GM11168 (cell line): ENCODE measurements at regions not wholly inside any gene's neighbourhood (a gene's known extent, or its start where the extent isn't known, plus 50 kb on each side); places are given as distances from the start of the nearest gene placed in this dataset.
"Not testable (repeated sequence)": the region's sequence is repeated elsewhere in the genome, so short reads cannot be mapped to it uniquely, and the experiment has no call there.

ENCODE experiments used
- in situ Hi-C: fragments of 300-500 bp; cut with MboI; formaldehyde crosslinking; loops from one replicate; pipeline ENCODE4 v1.12.0; 2022; ENCODE audit warnings: low sequenced_read_pairs; ENCODE audit not compliant: unreplicated experiment

DNA sequence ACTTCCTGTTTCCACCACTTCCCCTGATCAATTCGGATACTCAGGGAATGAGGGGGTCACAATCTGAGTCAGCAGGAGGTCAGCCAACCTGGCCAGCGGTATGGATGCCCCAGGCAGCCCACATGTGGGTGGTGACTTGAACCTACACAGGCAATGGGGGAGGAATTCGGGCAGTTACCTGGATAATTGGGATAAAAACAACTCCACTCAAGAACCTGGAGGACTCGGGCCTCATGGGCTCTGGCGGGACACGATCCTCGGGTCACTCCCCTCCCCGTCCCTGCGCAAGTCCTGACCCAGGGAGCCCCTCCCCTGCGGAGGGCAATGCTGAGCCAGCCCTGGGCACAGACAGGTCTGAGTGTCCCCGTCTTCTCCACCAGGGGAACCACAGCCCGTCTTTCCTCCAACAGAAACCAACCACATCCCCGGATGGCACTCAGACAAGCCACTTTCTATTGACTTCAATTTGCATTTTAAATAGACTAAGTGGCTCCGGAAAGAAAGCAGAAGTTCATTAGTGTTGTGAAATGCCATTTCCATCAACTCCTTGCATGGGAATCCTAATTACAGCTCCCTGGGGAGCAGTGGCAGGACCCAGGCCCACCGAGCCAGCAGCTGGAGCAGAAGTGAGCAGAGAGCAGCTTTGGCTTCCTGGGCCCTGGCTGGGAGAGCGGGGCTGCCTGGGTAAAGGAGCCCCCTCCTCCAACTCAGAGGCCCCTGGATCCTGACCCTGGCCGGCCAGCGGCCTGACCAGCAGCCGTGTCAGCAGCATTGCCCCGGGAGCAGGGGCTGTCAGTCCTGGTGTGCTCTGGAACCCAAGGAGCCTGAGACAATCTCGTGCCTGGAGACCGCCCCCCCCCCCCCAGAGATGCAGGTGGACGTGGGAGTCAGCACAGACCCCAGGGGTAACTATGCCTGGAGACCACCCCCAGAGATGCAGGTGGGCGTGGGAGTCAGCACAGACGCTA lies 374.1 kb downstream of the ADGRD1 start:
- in situ Hi-C loops: no loop called here

DNA sequence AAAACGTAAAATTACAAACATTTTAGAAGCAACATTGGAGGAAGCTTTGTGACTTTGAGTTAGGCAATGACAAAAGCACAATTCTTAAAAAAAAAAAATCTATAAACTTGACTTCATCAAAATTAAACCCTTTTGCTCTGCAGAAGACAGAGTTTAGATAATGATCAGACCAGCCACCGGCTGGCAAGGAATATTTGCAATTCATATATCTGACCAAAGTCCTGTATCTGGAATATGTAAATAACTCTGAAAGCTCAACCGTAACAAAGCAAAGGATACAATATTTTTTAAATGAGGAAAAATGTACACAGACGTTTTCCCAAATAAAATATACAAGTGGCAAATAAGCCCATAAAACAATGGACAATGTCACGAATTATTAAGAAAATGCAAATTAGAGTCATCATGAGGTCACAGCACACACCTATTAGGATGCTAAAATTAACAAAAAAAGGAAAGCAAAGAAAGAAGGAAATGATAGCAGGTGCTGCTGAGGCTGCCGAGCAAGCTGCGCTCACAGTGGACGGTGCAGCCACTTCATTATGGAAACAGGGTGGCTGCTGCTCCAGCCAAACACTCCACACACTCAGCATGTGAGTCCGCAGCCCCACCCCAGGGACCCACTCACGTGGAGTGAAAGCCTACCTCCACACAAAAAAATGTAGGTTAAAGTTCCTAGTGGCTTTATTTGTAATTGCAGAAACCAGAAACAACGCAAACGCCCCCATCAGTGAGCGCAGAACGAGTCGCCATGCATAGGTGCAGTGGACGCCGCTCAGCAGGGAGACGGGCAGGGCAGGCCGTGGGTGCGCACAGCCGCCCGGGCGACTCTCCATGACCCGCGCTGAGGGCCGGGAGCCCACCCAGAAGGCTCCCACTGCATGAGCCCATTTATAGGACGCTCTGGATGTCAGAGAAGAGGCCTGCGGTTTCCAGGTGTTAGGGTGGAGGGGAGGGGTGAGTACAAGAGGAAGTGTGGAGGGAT lies 375.4 kb downstream of the ADGRD1 start:
- in situ Hi-C loops: not testable (repeated sequence)

DNA sequence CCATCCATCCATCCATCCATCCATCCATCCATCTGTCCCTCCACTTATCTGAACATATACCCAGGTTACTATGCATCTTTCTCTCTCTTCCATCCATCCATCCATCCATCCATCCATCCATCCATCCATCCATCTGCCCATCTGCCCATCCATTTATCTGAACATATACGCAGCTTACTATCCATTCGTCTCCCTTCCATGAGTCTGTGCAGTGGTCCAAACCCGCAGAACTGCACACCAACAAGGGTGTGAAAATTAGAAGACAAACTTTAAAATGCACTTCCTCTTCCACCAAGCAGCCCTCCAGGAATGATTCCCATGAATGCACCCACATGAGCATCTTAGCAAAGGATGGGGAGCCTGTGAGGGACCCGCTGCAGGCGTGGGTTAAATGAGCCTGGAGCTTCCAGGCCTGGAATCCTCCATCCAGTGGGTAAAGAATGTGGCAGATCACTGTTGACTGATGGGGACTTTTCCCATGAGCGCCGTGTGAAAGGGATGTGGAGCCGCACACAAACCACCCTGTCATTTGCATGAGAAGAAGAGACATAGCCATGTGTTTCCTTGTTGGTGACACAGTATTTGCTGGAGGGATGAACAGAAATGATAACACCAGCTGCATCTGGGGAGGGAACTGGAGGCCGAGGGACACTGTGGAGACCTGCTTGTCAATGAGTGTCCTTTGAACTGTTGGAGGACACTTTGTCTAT lies 376.6 kb downstream of the ADGRD1 start:
- in situ Hi-C loops: no loop called here

GRCh38 chr12:131331148-131331750 lies 377.5 kb downstream of the ADGRD1 start:
- in situ Hi-C loops: no loop called here

GRCh38 chr12:131332224-131332623 lies 378.5 kb downstream of the ADGRD1 start:
- in situ Hi-C loops: no loop called here

DNA sequence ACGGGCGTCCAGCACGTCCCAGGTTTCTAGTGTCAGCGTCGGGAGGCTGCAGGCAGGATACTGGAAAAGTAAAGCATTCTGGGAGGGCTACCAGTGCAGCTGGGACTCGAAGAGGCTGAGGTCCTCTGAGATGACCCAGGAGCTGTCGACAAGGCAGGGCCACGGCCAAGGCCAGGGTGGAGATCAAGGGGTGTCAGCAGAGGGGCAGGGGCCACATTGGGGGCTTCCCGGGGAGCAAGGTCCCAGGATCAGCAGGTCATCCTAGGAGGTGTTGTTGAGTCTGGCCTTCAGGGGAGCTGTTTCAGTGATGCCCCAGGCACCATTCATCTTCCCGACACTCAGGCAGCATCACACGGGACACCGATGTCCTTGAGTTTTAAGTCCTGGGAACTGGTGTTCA lies 377.8 kb upstream of the SFSWAP start:
- in situ Hi-C loops: no loop called here

DNA sequence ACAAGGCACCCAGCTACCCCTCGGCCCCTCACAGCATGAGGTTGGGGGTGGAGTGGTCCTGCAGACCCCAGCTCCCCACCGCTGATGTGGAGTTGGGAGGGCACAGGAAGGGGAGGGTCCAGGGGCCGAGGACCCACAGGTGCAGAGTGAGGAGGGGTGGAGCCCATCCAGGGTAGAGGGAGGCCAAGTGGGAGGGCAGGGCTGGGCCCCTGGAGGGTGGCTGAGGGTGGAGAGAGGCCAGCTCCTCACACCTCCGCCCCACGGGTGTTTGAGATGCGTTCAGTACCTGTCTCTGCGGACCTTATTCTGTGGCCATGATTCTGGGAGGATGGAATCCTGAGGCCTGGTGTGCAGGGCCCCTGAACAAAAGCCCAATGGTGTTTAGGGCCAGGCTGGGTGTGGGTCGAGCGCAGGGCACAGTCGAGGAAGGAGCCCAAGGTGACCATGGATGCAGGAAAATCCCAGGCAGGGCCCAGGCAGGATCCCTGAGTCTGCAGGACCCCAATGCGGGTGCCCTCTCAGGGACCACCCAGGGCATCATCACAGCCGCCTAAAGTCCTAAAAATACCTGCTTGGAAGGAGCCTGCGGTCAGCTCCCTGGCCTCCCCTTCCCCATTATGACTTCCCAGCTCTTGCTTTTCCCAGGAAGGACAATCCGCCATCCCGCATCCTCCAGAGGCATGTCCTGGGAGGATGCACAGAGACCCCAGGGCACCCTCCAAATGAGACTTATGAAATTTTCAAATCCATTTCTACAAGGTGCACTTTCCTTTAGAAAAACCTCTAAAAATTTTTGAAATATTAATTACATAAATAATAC lies 377.1 kb upstream of the SFSWAP start:
- in situ Hi-C loops: no loop called here

- in situ Hi-C loops: no loop called here
These were observed 376.1 kb upstream of the SFSWAP start for GRCh38 chr12:131334835-131335234.

DNA sequence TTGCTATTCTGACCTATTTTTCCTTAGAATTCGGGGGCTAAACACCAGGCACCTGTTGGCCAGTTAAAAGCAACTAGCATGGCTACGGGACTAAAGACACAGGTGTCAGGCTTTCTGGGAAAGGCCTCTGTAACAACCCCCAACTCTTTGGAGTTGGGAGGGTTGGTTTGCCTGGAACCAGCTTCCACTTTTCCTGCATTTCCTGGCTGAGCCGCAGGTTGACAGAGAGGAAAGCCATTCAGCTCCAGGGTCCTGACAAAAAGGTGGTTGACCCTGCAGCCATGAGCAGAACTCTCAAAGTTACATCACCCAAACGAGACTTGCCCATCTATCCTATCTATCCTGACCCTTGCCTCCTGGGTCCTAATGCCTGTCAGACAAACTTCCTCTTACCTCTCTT lies 375.4 kb upstream of the SFSWAP start:
- in situ Hi-C loops: no loop called here

DNA sequence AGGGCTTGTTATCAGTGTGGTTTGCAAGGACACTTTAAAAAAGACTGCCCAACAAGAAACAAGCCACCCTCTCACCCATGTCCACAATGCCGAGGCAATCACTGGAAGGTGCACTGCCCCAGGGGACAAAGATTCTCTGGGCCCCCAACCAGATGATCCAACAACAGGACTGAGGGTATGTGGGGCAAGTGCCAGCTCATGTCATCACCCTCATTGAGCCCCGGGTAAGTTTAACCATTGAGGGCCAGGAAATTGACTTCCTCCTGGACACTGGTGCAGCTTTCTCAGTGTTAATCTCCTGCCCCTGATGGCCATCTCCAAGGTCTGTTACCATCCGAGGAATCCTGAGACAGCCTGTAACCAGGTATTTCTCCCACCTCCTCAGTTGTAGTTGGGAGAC lies 373.0 kb upstream of the SFSWAP start:
- in situ Hi-C loops: not testable (repeated sequence)

- in situ Hi-C loops: no loop called here
These were observed 370.2 kb upstream of the SFSWAP start for GRCh38 chr12:131340616-131341210.

DNA sequence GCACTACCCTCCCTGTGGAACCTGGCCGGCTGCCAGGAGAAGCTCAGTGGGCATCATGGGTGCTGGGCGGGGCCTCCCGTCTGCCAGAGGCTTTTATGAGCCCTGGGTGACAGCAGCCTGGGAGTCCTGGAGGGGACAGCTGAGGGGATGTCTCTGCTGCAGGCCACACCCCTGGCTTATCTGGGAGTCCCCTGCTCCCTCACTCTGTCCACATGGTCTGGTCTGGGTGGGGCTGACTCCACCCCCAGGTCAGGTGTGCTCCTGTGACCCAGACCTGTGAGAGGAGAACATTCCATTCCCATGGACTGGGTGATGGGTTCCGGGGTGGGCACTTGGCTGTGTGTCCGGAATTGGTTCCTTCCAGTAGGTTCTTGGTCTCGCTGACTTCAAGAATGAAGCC lies 369.3 kb upstream of the SFSWAP start:
- in situ Hi-C loops: not testable (repeated sequence)

GRCh38 chr12:131343436-131343835 lies 367.5 kb upstream of the SFSWAP start:
- in situ Hi-C loops: not testable (repeated sequence)

DNA sequence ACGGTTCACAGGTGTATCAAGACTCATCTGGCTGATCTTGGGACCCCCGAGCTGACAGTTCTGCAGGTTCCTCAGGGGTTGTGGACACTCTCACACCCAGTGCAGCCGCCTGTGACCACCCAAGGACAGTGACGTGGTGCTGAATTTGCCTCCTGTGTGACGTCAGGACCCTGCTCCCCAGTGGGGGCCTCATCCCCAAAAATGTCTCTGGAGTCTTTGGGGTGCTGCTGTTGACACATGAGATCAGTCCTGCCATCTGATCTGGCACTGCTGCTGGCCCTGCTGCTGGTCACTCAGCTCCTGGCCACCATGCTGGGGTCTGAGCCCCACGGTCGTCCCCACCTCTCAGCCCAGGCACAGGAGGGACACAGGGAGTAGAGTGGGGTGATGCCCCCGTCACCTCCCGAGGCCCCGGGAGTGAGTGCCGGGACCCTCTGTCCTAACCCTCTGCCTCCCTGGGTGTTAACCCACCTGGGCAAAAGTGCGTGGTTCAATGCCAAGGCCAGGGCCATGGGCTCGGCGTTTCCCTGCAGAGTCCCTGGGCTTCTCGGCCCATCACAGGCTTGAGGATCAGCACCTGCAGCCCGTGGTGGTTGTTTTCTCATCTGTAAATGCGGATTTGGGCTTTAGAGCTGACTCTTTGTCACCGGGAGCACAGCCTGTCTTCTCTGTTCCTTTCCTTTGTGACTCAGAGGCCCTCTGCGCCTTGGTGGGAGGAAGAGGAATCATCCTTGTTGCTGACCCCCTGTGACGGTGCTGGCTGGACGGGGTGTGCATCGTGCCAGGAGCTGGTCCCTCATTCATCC lies 366.0 kb upstream of the SFSWAP start:
- in situ Hi-C loops: loop anchor here (5.0 kb wide), 1 partner anchor 277 kb away; no protein-coding TSS in a partner anchor

- in situ Hi-C loops: loop anchor here (5.0 kb wide), 1 partner anchor 277 kb away; no protein-coding TSS in a partner anchor
These were observed 365.1 kb upstream of the SFSWAP start for GRCh38 chr12:131345521-131346436.

- in situ Hi-C loops: loop anchor here (5.0 kb wide), 1 partner anchor 276 kb away; no protein-coding TSS in a partner anchor
These were observed 364.1 kb upstream of the SFSWAP start for GRCh38 chr12:131346555-131347344.
